ENCODE measurements at regions not wholly inside any gene's neighbourhood (a gene's known extent, or its start where the extent isn't known, plus 50 kb on each side); places are given as distances from the start of the nearest gene placed in this dataset.

GRCh38 chr6:24052590-24052961 lies 73.4 kb upstream of the NRSN1 start:
- no peak for TF ChIP-seq CTCF (IDR thresholded peaks at IDR 0.05)
- TF ChIP-seq POLR2A (IDR thresholded peaks at IDR 0.05): no peak

Data from right lobe of liver (tissue), 4 donors.